ENCODE measurements at regions not wholly inside any gene's neighbourhood (a gene's known extent, or its start where the extent isn't known, plus 50 kb on each side); places are given as distances from the start of the nearest gene placed in this dataset.

- Mint-ChIP-seq H3K27me3 (ENCODE audit: unreplicated experiment) (no peaks in the 10 kb centered on the region), H3K4me1 (ENCODE audit: low read depth, unreplicated experiment) (no peaks in the 10 kb centered on the region), H3K27ac (ENCODE audit: unreplicated experiment) (no peak overlapping the region), H3K36me3 (ENCODE audit: insufficient read depth, unreplicated experiment) (no peaks in the 10 kb centered on the region), H3K9me3 (ENCODE audit: low read depth, unreplicated experiment) (no peaks in the 10 kb centered on the region), H3K4me3 (ENCODE audit: low read depth, unreplicated experiment) (no peak overlapping the region)
- TF ChIP-seq CTCF (IDR thresholded peaks at IDR 0.05; ENCODE audit: unreplicated experiment): no peak
- DNase-seq: no peak
- CTCF ChIA-PET: interaction anchor here (0.6 kb wide), 1 partner anchor 819 kb away, joined by 5 read pairs; no protein-coding TSS in a partner anchor
- no TSS peak for BruUV-seq (replicated peaks)
- intact Hi-C loops (cut with micrococcal nuclease; ENCODE audit: unreplicated experiment): no loop called here
Observed at GRCh38 chr12:83214185-83214584, 527.5 kb downstream of the TMTC2 start.

DNA sequence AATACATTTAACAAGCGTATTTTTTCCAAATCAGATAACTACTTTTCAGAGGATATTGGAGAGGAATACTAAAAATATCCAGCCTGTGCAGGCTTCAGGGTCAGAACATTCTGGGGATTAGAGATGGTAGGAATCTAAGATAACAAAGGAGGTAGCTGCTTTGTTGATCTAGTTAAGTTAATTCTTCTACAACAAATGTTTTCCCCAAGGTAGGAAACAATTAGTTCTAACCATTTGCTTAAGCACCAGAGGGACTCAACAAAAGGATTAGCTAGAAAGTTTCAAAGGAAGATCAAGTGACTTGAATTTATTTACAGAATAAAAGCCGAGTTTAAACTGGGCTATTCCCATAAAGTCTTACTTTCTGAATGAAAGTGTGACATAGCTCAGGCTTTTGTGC, 524.2 kb downstream of the TMTC2 start:
- no peaks in the 10 kb centered on the region for H3K4me1 Mint-ChIP-seq (ENCODE audit: low read depth, unreplicated experiment)
- H3K9me3 Mint-ChIP-seq (ENCODE audit: low read depth, unreplicated experiment): no peaks in the 10 kb centered on the region
- CTCF ChIA-PET: no interaction called here
- intact Hi-C loops (cut with micrococcal nuclease; ENCODE audit: unreplicated experiment): no loop called here
- BruUV-seq (replicated peaks): no TSS peak
- no peak for TF ChIP-seq CTCF (IDR thresholded peaks at IDR 0.05; ENCODE audit: unreplicated experiment)
- no peaks in the 10 kb centered on the region for H3K36me3 Mint-ChIP-seq (ENCODE audit: insufficient read depth, unreplicated experiment)
- H3K27me3 Mint-ChIP-seq (ENCODE audit: unreplicated experiment): no peaks in the 10 kb centered on the region
- DNase-seq: no peak
- no peak overlapping the region for H3K27ac Mint-ChIP-seq (ENCODE audit: unreplicated experiment)
- no peak overlapping the region for H3K4me3 Mint-ChIP-seq (ENCODE audit: low read depth, unreplicated experiment)

DNA sequence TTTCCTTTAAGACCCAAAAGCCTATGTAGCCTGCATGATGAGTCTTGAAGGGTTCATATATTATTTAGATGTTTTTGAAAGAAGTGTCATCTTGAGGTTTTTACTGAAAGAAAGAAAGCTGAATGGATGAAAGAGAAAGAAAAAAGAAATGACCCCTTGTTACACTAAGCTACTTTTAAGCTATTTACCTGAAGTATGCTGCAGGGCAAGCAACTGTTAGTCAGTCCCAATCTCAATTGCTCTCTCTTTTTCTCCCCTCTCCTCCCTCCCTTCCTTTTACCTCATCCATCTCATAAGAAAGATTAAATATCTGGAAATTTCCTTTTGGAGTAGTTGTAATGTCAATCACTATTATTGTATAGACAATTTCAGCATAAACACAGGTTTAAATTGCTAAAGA, 512.4 kb downstream of the TMTC2 start:
- no TSS peak for BruUV-seq (replicated peaks)
- no peak for TF ChIP-seq CTCF (IDR thresholded peaks at IDR 0.05; ENCODE audit: unreplicated experiment)
- Mint-ChIP-seq H3K4me1 (ENCODE audit: low read depth, unreplicated experiment) (no peaks in the 10 kb centered on the region), H3K27me3 (ENCODE audit: unreplicated experiment) (no peaks in the 10 kb centered on the region), H3K27ac (ENCODE audit: unreplicated experiment) (no peak overlapping the region), H3K36me3 (ENCODE audit: insufficient read depth, unreplicated experiment) (no peaks in the 10 kb centered on the region), H3K4me3 (ENCODE audit: low read depth, unreplicated experiment) (no peak overlapping the region), H3K9me3 (ENCODE audit: low read depth, unreplicated experiment) (no peaks in the 10 kb centered on the region)
- CTCF ChIA-PET: interaction anchor here (1.3 kb wide), 1 partner anchor 512 kb away, joined by 3 read pairs; the partner anchor contains the start of gene TMTC2
- DNase-seq: no peak
- intact Hi-C loops (cut with micrococcal nuclease; ENCODE audit: unreplicated experiment): no loop called here

GRCh38 chr12:83198291-83199015, 511.7 kb downstream of the TMTC2 start:
- intact Hi-C loops (cut with micrococcal nuclease; ENCODE audit: unreplicated experiment): no loop called here
- TF ChIP-seq CTCF (IDR thresholded peaks at IDR 0.05; ENCODE audit: unreplicated experiment): no peak
- no peaks in the 10 kb centered on the region for H3K36me3 Mint-ChIP-seq (ENCODE audit: insufficient read depth, unreplicated experiment)
- no peaks in the 10 kb centered on the region for H3K4me1 Mint-ChIP-seq (ENCODE audit: low read depth, unreplicated experiment)
- H3K4me3 Mint-ChIP-seq (ENCODE audit: low read depth, unreplicated experiment): no peak overlapping the region
- no peak for DNase-seq
- H3K27ac Mint-ChIP-seq (ENCODE audit: unreplicated experiment): no peak overlapping the region
- H3K9me3 Mint-ChIP-seq (ENCODE audit: low read depth, unreplicated experiment): no peaks in the 10 kb centered on the region
- BruUV-seq (replicated peaks): no TSS peak
- no peaks in the 10 kb centered on the region for H3K27me3 Mint-ChIP-seq (ENCODE audit: unreplicated experiment)
- CTCF ChIA-PET: interaction anchor here (1.3 kb wide), 1 partner anchor 512 kb away, joined by 3 read pairs; the partner anchor contains the start of gene TMTC2
